ENCODE measurements at regions not wholly inside any gene's neighbourhood (a gene's known extent, or its start where the extent isn't known, plus 50 kb on each side); places are given as distances from the start of the nearest gene placed in this dataset.

DNA sequence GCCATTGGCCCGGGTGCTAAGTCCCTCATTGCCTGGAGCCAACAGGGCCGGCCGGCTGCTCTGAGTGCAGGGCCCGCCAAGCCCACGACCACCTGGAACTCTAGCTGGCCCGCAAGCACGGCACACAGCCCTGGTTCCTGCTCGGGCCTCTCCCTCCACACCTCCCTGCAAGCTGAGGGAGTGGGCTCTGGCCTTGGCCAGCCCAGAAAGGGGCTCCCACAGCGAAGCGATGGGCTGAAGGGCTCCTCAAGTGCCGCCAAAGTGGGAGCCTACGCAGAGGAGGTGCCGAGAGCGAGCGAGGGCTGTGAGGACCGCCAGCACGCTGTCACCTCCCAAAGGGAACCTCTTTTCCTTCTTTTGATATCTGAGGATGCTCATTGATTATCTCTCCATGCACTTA, 283.4 kb downstream of the PRDM2 start:
- H3K27me3 ChIP-seq, result no peaks in the 10 kb centered on the region
- no peak overlapping the region for H3K4me3 ChIP-seq
- H3K27ac ChIP-seq, result no peak overlapping the region
- intact Hi-C loops (cut with DNase I; ENCODE audit: low total_unique reads) (no loop called here), in situ Hi-C loops (cut with MboI; ENCODE audit: low pct_ligation_motif_present in 1 of 4, low pct_unique_long_range_greater_than_20kb in 1 of 4, low sequenced_read_pairs in 3 of 4) (no loop called here)
- no peaks in the 10 kb centered on the region for H3K4me1 ChIP-seq
- no peak for DNase-seq
- TF ChIP-seq POLR2AphosphoS5 (IDR thresholded peaks at IDR 0.05) (no peak), POLR2A (IDR thresholded peaks at IDR 0.05) (no peak), EP300 (IDR thresholded peaks at IDR 0.05; ENCODE audit: low read depth) (no peak)
- TF ChIP-seq, protein P1, sequence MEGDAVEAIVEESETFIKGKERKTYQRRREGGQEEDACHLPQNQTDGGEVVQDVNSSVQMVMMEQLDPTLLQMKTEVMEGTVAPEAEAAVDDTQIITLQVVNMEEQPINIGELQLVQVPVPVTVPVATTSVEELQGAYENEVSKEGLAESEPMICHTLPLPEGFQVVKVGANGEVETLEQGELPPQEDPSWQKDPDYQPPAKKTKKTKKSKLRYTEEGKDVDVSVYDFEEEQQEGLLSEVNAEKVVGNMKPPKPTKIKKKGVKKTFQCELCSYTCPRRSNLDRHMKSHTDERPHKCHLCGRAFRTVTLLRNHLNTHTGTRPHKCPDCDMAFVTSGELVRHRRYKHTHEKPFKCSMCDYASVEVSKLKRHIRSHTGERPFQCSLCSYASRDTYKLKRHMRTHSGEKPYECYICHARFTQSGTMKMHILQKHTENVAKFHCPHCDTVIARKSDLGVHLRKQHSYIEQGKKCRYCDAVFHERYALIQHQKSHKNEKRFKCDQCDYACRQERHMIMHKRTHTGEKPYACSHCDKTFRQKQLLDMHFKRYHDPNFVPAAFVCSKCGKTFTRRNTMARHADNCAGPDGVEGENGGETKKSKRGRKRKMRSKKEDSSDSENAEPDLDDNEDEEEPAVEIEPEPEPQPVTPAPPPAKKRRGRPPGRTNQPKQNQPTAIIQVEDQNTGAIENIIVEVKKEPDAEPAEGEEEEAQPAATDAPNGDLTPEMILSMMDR (IDR thresholded peaks at IDR 0.05), result no peak
- no peaks in the 10 kb centered on the region for H3K9me3 ChIP-seq
- H3K36me3 ChIP-seq, result no peaks in the 10 kb centered on the region
- 94 to 96% methylated on average over 7 to 17 of the region's 17 CpGs for WGBS, 2 donors (ENCODE audit: low coverage in 1 of 2)

DNA sequence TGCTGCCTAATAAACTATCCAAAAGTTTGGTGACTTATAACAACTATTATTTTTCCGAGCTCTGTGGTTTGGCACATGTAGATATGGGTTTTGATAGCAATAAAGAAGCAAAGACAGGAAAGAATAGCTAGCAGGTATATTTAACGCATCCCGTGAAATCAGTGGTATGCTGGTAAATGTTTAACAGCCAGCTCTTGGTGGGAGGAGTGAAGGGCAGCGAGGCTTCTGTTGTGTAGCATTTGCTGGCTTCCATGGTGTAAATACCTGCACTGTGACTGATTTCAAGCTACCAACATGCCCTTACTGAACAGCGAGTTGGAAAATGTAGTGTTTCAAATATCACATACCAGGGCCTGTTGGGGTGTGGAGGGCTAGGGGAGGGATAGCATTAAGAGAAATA, 291.0 kb downstream of the PRDM2 start:
- 29 to 36% methylated on average over 4 to 5 of the region's 5 CpGs for WGBS, 2 donors (ENCODE audit: low coverage in 1 of 2)
- peaks cover 0 to 4% (median 0%) of the 10 kb centered on the region in 4 donors for H3K4me1 ChIP-seq
- H3K27ac ChIP-seq, result no peak overlapping the region
- no peaks in the 10 kb centered on the region for H3K9me3 ChIP-seq
- no peak for DNase-seq
- intact Hi-C loops (cut with DNase I; ENCODE audit: low total_unique reads) (no loop called here), in situ Hi-C loops (cut with MboI; ENCODE audit: low pct_ligation_motif_present in 1 of 4, low pct_unique_long_range_greater_than_20kb in 1 of 4, low sequenced_read_pairs in 3 of 4) (no loop called here)
- no peaks in the 10 kb centered on the region for H3K36me3 ChIP-seq
- TF ChIP-seq, protein P1 (IDR thresholded peaks at IDR 0.05), result no peak
- TF ChIP-seq POLR2AphosphoS5 (IDR thresholded peaks at IDR 0.05), result no peak
- TF ChIP-seq EP300 (IDR thresholded peaks at IDR 0.05; ENCODE audit: low read depth), result no peak
- no peak for TF ChIP-seq POLR2A (IDR thresholded peaks at IDR 0.05)
- H3K27me3 ChIP-seq, result no peaks in the 10 kb centered on the region
- no peak overlapping the region for H3K4me3 ChIP-seq

DNA sequence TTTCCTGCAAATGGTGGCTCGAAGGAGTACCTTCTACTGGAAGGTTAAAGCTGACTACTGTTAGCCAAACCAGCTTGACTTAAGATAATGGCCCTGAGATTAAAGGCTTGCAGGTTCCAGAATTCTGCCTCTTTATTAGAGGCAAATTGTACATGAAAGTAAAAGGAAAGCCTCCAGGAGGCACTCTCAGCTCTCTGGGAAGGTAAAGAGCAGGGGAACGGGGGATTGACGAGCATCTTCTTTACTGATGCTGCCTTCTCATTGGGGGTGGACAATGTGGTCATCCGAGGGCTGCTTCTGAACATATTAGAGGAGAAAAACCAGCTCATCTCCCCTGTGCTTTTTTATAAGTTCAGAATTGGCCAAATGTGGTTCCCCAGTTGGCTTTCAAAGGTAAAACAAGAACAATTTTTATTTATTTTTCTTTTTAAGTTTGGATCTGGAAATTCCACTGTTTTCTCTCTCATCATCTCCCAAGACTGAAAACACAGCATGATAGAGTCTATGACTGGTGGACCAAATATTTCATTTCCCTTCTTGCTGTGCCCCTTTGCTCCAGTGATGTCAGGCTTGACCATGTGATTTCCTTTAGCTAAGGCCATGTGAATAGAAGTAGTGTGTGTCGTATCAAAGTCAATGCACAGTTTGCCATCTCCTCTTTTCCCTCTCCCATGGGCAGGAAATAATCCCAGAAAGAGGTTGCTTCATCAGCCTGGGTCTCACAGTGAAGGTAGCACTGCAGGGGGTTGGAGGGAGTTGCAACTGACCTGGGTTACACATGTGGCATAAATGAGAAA, 292.7 kb downstream of the PRDM2 start:
- in situ Hi-C loops (cut with MboI; ENCODE audit: low pct_ligation_motif_present in 1 of 4, low pct_unique_long_range_greater_than_20kb in 1 of 4, low sequenced_read_pairs in 3 of 4) (no loop called here), intact Hi-C loops (cut with DNase I; ENCODE audit: low total_unique reads) (no loop called here)
- H3K36me3 ChIP-seq, result no peaks in the 10 kb centered on the region
- H3K4me3 ChIP-seq, result no peak overlapping the region
- DNase-seq, result no peak
- no peaks in the 10 kb centered on the region for H3K27me3 ChIP-seq
- H3K9me3 ChIP-seq, result no peaks in the 10 kb centered on the region
- H3K27ac ChIP-seq, result no peak overlapping the region
- 69 to 74% methylated on average over 2 to 5 of the region's 5 CpGs for WGBS, 2 donors (ENCODE audit: low coverage in 1 of 2)
- H3K4me1 ChIP-seq, result peaks cover 0 to 4% (median 0%) of the 10 kb centered on the region in 4 donors
- TF ChIP-seq, protein P1 (IDR thresholded peaks at IDR 0.05), result no peak
- TF ChIP-seq POLR2A (IDR thresholded peaks at IDR 0.05) (no peak), POLR2AphosphoS5 (IDR thresholded peaks at IDR 0.05) (no peak), EP300 (IDR thresholded peaks at IDR 0.05; ENCODE audit: low read depth) (no peak)

DNA sequence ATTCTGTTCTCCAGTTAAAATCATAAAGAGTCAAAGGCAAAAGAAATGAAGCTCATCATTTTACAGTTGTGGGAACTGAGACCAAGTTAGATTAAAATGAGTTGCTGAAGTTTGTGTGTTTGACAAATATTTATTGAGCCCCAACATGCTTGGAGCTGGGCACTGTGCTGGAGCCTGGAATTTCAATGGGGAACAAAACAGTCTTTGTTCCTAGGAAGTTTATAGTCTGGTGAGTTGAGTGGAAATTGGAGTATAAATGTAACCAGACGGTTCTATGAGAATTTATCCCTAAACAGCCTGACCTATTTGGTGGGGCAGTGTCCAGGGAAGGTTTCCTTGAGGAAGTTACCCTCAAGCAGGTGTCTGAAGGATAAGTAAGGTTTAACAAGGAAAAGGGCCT, 294.4 kb downstream of the PRDM2 start:
- H3K27me3 ChIP-seq, result no peaks in the 10 kb centered on the region
- intact Hi-C loops (cut with DNase I; ENCODE audit: low total_unique reads) (no loop called here), in situ Hi-C loops (cut with MboI; ENCODE audit: low pct_ligation_motif_present in 1 of 4, low pct_unique_long_range_greater_than_20kb in 1 of 4, low sequenced_read_pairs in 3 of 4) (no loop called here)
- no peak for DNase-seq
- H3K4me1 ChIP-seq, result peaks cover 0 to 4% (median 0%) of the 10 kb centered on the region in 4 donors
- H3K9me3 ChIP-seq, result peaks cover 0 to 5% of the 10 kb centered on the region in 2 donors
- H3K4me3 ChIP-seq, result no peak overlapping the region
- H3K27ac ChIP-seq, result no peak overlapping the region
- TF ChIP-seq, protein P1 (IDR thresholded peaks at IDR 0.05), result no peak
- TF ChIP-seq POLR2AphosphoS5 (IDR thresholded peaks at IDR 0.05), result no peak
- TF ChIP-seq EP300 (IDR thresholded peaks at IDR 0.05; ENCODE audit: low read depth), result no peak
- TF ChIP-seq POLR2A (IDR thresholded peaks at IDR 0.05), result no peak
- H3K36me3 ChIP-seq, result no peaks in the 10 kb centered on the region
- 22 to 50% methylated on average over 1 of the region's 1 CpG for WGBS, 2 donors (ENCODE audit: low coverage in 1 of 2)
